WERI-Rb-1 (cell line): ENCODE measurements at regions not wholly inside any gene's neighbourhood (a gene's known extent, or its start where the extent isn't known, plus 50 kb on each side); places are given as distances from the start of the nearest gene placed in this dataset.

Experiments
- DNase-seq: peaks from one replicate; pipeline ENCODE4 v3.0.0-alpha.2; 2020
- H3K27ac ChIP-seq: fragments of 250-450 bp; sonication (Bioruptor Pico); 2 replicates; pipeline ENCODE4 v1.5.1; 2020; ENCODE audit warnings: mild to moderate bottlenecking, moderate library complexity
- H3K27me3 ChIP-seq: fragments of 250-450 bp; sonication (Bioruptor Pico); 2 replicates; pipeline ENCODE4 v1.5.1; 2021; ENCODE audit warnings: mild to moderate bottlenecking, low read depth, moderate library complexity; ENCODE audit not compliant: insufficient read depth, severe bottlenecking
- H3K36me3 ChIP-seq: fragments of 250-450 bp; sonication (Bioruptor Pico); 2 replicates; pipeline ENCODE4 v1.5.1; 2020; ENCODE audit warnings: mild to moderate bottlenecking, moderate library complexity
- H3K4me3 ChIP-seq: 2 replicates; pipeline ENCODE4 v1.5.1; 2011; ENCODE audit warnings: low read depth, mild to moderate bottlenecking, control low read depth, low read length
- H3K9me3 ChIP-seq: fragments of 250-450 bp; sonication (Bioruptor Pico); 2 replicates; pipeline ENCODE4 v1.5.1; 2021; ENCODE audit warnings: mild to moderate bottlenecking, moderate library complexity; ENCODE audit not compliant: severe bottlenecking
- CTCF ChIP-seq: IDR thresholded peaks from 2 replicates; pipeline ENCODE4 v1.5.1; 2011; ENCODE audit warnings: low read depth, mild to moderate bottlenecking, control low read depth, inconsistent platforms, low read length

GRCh38 chr2:12343141-12343540 is 373.6 kb upstream of the TRIB2 start:
- Histone ChIP-seq H3K4me3 (no peak overlapping the region), H3K36me3 (no peaks in the 10 kb centered on the region), H3K27me3 (no peaks in the 10 kb centered on the region), H3K9me3 (no peaks in the 10 kb centered on the region), H3K27ac (no peak overlapping the region)
- no peak for DNase-seq
- TF ChIP-seq CTCF, result no peak

GRCh38 chr2:12347066-12347493 is 369.7 kb upstream of the TRIB2 start:
- DNase-seq, result no peak
- no peak overlapping the region for H3K4me3 ChIP-seq
- TF ChIP-seq CTCF, result no peak
- H3K36me3 ChIP-seq, result no peaks in the 10 kb centered on the region
- no peaks in the 10 kb centered on the region for H3K27me3 ChIP-seq
- H3K9me3 ChIP-seq, result no peaks in the 10 kb centered on the region
- H3K27ac ChIP-seq, result no peak overlapping the region

- Histone ChIP-seq H3K27ac (no peak overlapping the region), H3K9me3 (no peaks in the 10 kb centered on the region), H3K27me3 (no peaks in the 10 kb centered on the region), H3K4me3 (no peak overlapping the region), H3K36me3 (no peaks in the 10 kb centered on the region)
- DNase-seq, result no peak
- no peak for TF ChIP-seq CTCF
These were observed 368.5 kb upstream of the TRIB2 start for GRCh38 chr2:12348216-12348615.

- no peak overlapping the region for H3K4me3 ChIP-seq
- TF ChIP-seq CTCF, result no peak
- H3K9me3 ChIP-seq, result no peaks in the 10 kb centered on the region
- DNase-seq, result no peak
- no peaks in the 10 kb centered on the region for H3K36me3 ChIP-seq
- no peaks in the 10 kb centered on the region for H3K27me3 ChIP-seq
- no peak overlapping the region for H3K27ac ChIP-seq
These were observed 365.9 kb upstream of the TRIB2 start for GRCh38 chr2:12350821-12351220.

- no peak overlapping the region for H3K27ac ChIP-seq
These were observed 363.8 kb upstream of the TRIB2 start for GRCh38 chr2:12352889-12353288.

More at GRCh38 chr2:12352889-12353288, 363.8 kb upstream of the TRIB2 start:
- H3K27me3 ChIP-seq, result no peaks in the 10 kb centered on the region
- H3K4me3 ChIP-seq, result no peak overlapping the region
- no peak for DNase-seq
- H3K36me3 ChIP-seq, result no peaks in the 10 kb centered on the region
- no peaks in the 10 kb centered on the region for H3K9me3 ChIP-seq
- TF ChIP-seq CTCF, result no peak
